HepG2 (cell line): ENCODE measurements at regions not wholly inside any gene's neighbourhood (a gene's known extent, or its start where the extent isn't known, plus 50 kb on each side); places are given as distances from the start of the nearest gene placed in this dataset.

Experiments
- ATAC-seq: fragments of 200-7000 bp; cut with Tn5 transposase; 3 replicates; pipeline ENCODE4 v1.9.1; 2020; ENCODE audit warnings: mild to moderate bottlenecking, moderate library complexity
- BruUV-seq: library from RNA; stranded (reverse); fragments of 400-500 nt; replicated peaks from 2 replicates; lab custom pipeline; 2021; lab: Mats Ljungman, UMichigan
- CTCF ChIA-PET: fragments of 300-600 bp; formaldehyde crosslinking; extraction: SDS; loops from one replicate; lab custom pipeline; 2021; ENCODE audit warnings: low total read pairs, inconsistent platforms, low intra/inter-chr PET ratio; lab: Yijun Ruan, JAX
- POLR2A ChIA-PET: fragments of 350-600 bp; sonication (Branson Sonifier 250); formaldehyde crosslinking; loops from one replicate; lab custom pipeline; 2020; ENCODE audit warnings: antibody characterized with exemption, inconsistent platforms; lab: Yijun Ruan, JAX
- DNase-seq: peaks from one replicate; pipeline ENCODE4 v3.0.0-alpha.2; 2015; ENCODE audit warnings: low spot score
- FAIRE-seq: peaks from 3 replicates; lab custom pipeline; 2011; peaks lifted over from hg19 to GRCh38; lab: Jason Lieb, UNC
- H2AFZ ChIP-seq: one replicate; pipeline ENCODE4 v1.6.1; 2011; ENCODE audit warnings: low read length, inconsistent platforms
- H3K27ac ChIP-seq: fragments of 300-600 bp; 3 replicates; pipeline ENCODE4 v1.8.0; 2011; ENCODE audit warnings: mixed run types, mild to moderate bottlenecking, mixed read lengths, low read length, inconsistent platforms; ENCODE audit not compliant: insufficient read depth; ENCODE audit errors: extremely low read length
- H3K27me3 ChIP-seq, 2 experiments: fragments of 200-600 bp in 1 of 2; 2 replicates in 1 of 2; 3 replicates in 1 of 2; pipeline versions ENCODE4 v1.6.0 to v1.8.0; 2011; ENCODE audit warnings: low read length in 2 of 2, mild to moderate bottlenecking in 2 of 2, moderate library complexity in 2 of 2, inconsistent platforms in 1 of 2; ENCODE audit not compliant: insufficient read depth in 2 of 2, control insufficient read depth in 1 of 2
- H3K36me3 ChIP-seq, 2 experiments: fragments of 200-600 bp in 1 of 2; replicated peaks in 1 of 2; 2 replicates in 1 of 2; 3 replicates in 1 of 2; pipeline versions ENCODE4 v1.5.1 to v1.8.0; 2011; ENCODE audit warnings: low read length in 2 of 2, inconsistent platforms in 1 of 2; ENCODE audit not compliant: insufficient read depth in 2 of 2, control insufficient read depth in 1 of 2
- H3K4me1 ChIP-seq: 2 replicates; pipeline ENCODE4 v1.5.1; 2012; ENCODE audit warnings: low read length, inconsistent platforms; ENCODE audit not compliant: insufficient read depth
- H3K4me2 ChIP-seq: 2 replicates; pipeline ENCODE4 v1.6.0; 2011; ENCODE audit warnings: low read depth, low read length, inconsistent platforms
- H3K4me3 ChIP-seq, 3 experiments: fragments of 200-600 bp in 1 of 3; sonication (generic), shearing (Covaris generic) in 1 of 3; replicated peaks in 1 of 3; 2 replicates each; pipeline ENCODE4 v1.5.1; 2011 to 2016; ENCODE audit warnings: low read length in 3 of 3, inconsistent platforms in 2 of 3, low read depth in 2 of 3, mild to moderate bottlenecking in 2 of 3, control low read depth in 1 of 3, mixed read lengths in 1 of 3; ENCODE audit not compliant: insufficient read depth in 1 of 3
- H3K79me2 ChIP-seq: one replicate; pipeline ENCODE4 v1.6.1; 2011; ENCODE audit warnings: low read length, inconsistent platforms; ENCODE audit not compliant: insufficient read depth
- H3K9ac ChIP-seq: 2 replicates; pipeline ENCODE4 v1.6.0; 2011; ENCODE audit warnings: mild to moderate bottlenecking, low read depth, low read length, inconsistent platforms; ENCODE audit not compliant: insufficient read depth
- H3K9me3 ChIP-seq: 2 replicates; pipeline ENCODE4 v1.5.1; 2012; ENCODE audit warnings: mild to moderate bottlenecking, low read length
- H4K20me1 ChIP-seq: 2 replicates; pipeline ENCODE4 v1.6.0; 2011; ENCODE audit warnings: inconsistent platforms, mild to moderate bottlenecking, low read length, moderate library complexity; ENCODE audit not compliant: insufficient read depth
- BCLAF1 ChIP-seq: fragments of 450-650 bp; IDR thresholded peaks from 2 replicates; pipeline ENCODE4 v1.6.1; 2017; ENCODE audit warnings: mild to moderate bottlenecking
- ESRRA ChIP-seq: sonication (generic); formaldehyde crosslinking; IDR thresholded peaks from 2 replicates; pipeline ENCODE4 v1.5.1; 2020; ENCODE audit warnings: mild to moderate bottlenecking, low read depth, missing genetic modification reagents
- FOXM1 ChIP-seq: sonication (generic); formaldehyde crosslinking; IDR thresholded peaks from 2 replicates; pipeline ENCODE4 v1.5.0; 2020; ENCODE audit warnings: missing genetic modification reagents
- GABPB1 ChIP-seq: IDR thresholded peaks from 2 replicates; pipeline ENCODE4 v1.6.1; 2016; ENCODE audit warnings: mild to moderate bottlenecking, missing genetic modification reagents, moderate library complexity, missing compliant biosample characterization
- HCFC1 ChIP-seq: fragments of 150-350 bp; IDR thresholded peaks from 2 replicates; pipeline ENCODE4 v1.6.1; 2014; ENCODE audit warnings: low read depth, low read length
- HIC2 ChIP-seq: sonication (generic); formaldehyde crosslinking; IDR thresholded peaks from 2 replicates; pipeline ENCODE4 v1.9.0; 2022; ENCODE audit warnings: low read depth, missing genetic modification reagents
- HIVEP1 ChIP-seq: sonication (generic); formaldehyde crosslinking; IDR thresholded peaks from 2 replicates; pipeline ENCODE4 v1.4.0; 2020; ENCODE audit warnings: mild to moderate bottlenecking, missing genetic modification reagents
- KLF15 ChIP-seq: sonication (generic); formaldehyde crosslinking; IDR thresholded peaks from 2 replicates; pipeline ENCODE4 v1.8.1; 2023; ENCODE audit warnings: borderline replicate concordance, mild to moderate bottlenecking, inconsistent platforms, missing genetic modification reagents, mixed read lengths
- KMT2A ChIP-seq: sonication (generic); formaldehyde crosslinking; IDR thresholded peaks from 2 replicates; pipeline ENCODE4 v1.4.0; 2020; ENCODE audit warnings: missing genetic modification reagents
- MTF1 ChIP-seq: sonication (generic); formaldehyde crosslinking; IDR thresholded peaks from 2 replicates; pipeline ENCODE4 v1.5.0; 2020; ENCODE audit warnings: missing genetic modification reagents
- NFIB ChIP-seq: sonication (generic); formaldehyde crosslinking; IDR thresholded peaks from 2 replicates; pipeline ENCODE4 v1.9.0; 2021; ENCODE audit warnings: missing genetic modification reagents, mild to moderate bottlenecking, borderline replicate concordance
- RXRA ChIP-seq: sonication (generic); formaldehyde crosslinking; IDR thresholded peaks from 2 replicates; pipeline ENCODE4 v1.5.1; 2020; ENCODE audit warnings: missing genetic modification reagents
- TGIF2 ChIP-seq: IDR thresholded peaks from 2 replicates; pipeline ENCODE4 v1.6.1; 2016; ENCODE audit warnings: control low read depth, missing compliant biosample characterization
- ZBTB7B ChIP-seq: sonication (generic); formaldehyde crosslinking; IDR thresholded peaks from 2 replicates; pipeline ENCODE4 v1.4.0; 2020; ENCODE audit warnings: missing genetic modification reagents
- ZFP82 ChIP-seq: sonication (generic); formaldehyde crosslinking; IDR thresholded peaks from 2 replicates; pipeline ENCODE4 v1.5.1; 2020; ENCODE audit warnings: mild to moderate bottlenecking, missing genetic modification reagents, borderline replicate concordance
- ZMYM2 ChIP-seq: sonication (generic); formaldehyde crosslinking; IDR thresholded peaks from 2 replicates; pipeline ENCODE4 v1.8.0; 2022; ENCODE audit warnings: mild to moderate bottlenecking, missing genetic modification reagents
- ZNF576 ChIP-seq: sonication (generic); formaldehyde crosslinking; IDR thresholded peaks from 2 replicates; pipeline ENCODE4 v1.4.0; 2020; ENCODE audit warnings: mild to moderate bottlenecking, missing genetic modification reagents
- ZNF614 ChIP-seq: IDR thresholded peaks from 2 replicates; pipeline ENCODE4 v1.6.1; 2018; ENCODE audit warnings: missing biosample characterization, missing genetic modification reagents, inconsistent platforms, borderline replicate concordance
- ZNF619 ChIP-seq: sonication (generic); formaldehyde crosslinking; IDR thresholded peaks from 2 replicates; pipeline ENCODE4 v1.4.0; 2020; ENCODE audit warnings: mild to moderate bottlenecking, missing genetic modification reagents
- ZNF678 ChIP-seq: sonication (generic); formaldehyde crosslinking; IDR thresholded peaks from 2 replicates; pipeline ENCODE4 v1.4.0; 2020; ENCODE audit warnings: mild to moderate bottlenecking, missing genetic modification reagents
- WGBS: methylation state at CpG from one replicate; pipeline ENCODE4 v1.1.6; 2017; ENCODE audit warnings: low lambda C conversion rate; 5-methylcytosine and 5-hydroxymethylcytosine counted together
- in situ Hi-C: cut with HindIII; loops from 2 replicates; pipeline ENCODE4 v1.10.0; 2017; ENCODE audit warnings: low pct_unique_long_range_greater_than_20kb; ENCODE audit not compliant: extremely low pct_ligation_motif_present
- intact Hi-C: fragments of 100-400 bp; cut with micrococcal nuclease; formaldehyde crosslinking; loops from one replicate; pipeline ENCODE4 v1.10.0; 2022; ENCODE audit not compliant: unreplicated experiment

GRCh38 chr18:55833543-55833942 lies 245.6 kb upstream of the TCF4 start:
- no peaks in the 10 kb centered on the region for H3K27me3 ChIP-seq
- no peaks in the 10 kb centered on the region for H4K20me1 ChIP-seq
- no peak overlapping the region for H3K4me2 ChIP-seq
- TF ChIP-seq GABPB1 (CRISPR knock-in tag) (no peak), TGIF2 (CRISPR knock-in tag) (no peak), ZNF614 (CRISPR knock-in tag) (no peak), FOXM1 (CRISPR knock-in tag) (no peak), HIVEP1 (CRISPR knock-in tag) (no peak), ESRRA (CRISPR knock-in tag) (no peak), ZMYM2 (CRISPR knock-in tag) (no peak), ZNF678 (CRISPR knock-in tag) (no peak), BCLAF1 (no peak), ZFP82 (CRISPR knock-in tag) (no peak), KMT2A (CRISPR knock-in tag) (no peak), NFIB (CRISPR knock-in tag) (no peak), ZBTB7B (CRISPR knock-in tag) (no peak), ZNF619 (CRISPR knock-in tag) (no peak), KLF15 (CRISPR knock-in tag) (no peak), ZNF576 (CRISPR knock-in tag) (no peak), MTF1 (CRISPR knock-in tag) (no peak), RXRA (CRISPR knock-in tag) (no peak), HCFC1 (no peak), HIC2 (CRISPR knock-in tag) (no peak)
- ATAC-seq: no peak
- DNase-seq: no peak
- H3K9me3 ChIP-seq: peaks cover 81% of the 10 kb centered on the region
- no peak overlapping the region for H3K9ac ChIP-seq
- no peak overlapping the region for H3K27ac ChIP-seq
- no TSS peak for BruUV-seq
- intact Hi-C loops (no loop called here), in situ Hi-C loops (no loop called here)
- 0% methylated on average over 4 of the region's 4 CpGs for WGBS
- no peaks in the 10 kb centered on the region for H3K36me3 ChIP-seq
- FAIRE-seq: no peak
- ChIA-PET POLR2A (no interaction called here), CTCF (no interaction called here)
- no peak overlapping the region for H3K4me3 ChIP-seq
- no peak overlapping the region for H2AFZ ChIP-seq
- no peaks in the 10 kb centered on the region for H3K4me1 ChIP-seq
- H3K79me2 ChIP-seq: no peaks in the 10 kb centered on the region
